ENCODE measurements at regions not wholly inside any gene's neighbourhood (a gene's known extent, or its start where the extent isn't known, plus 50 kb on each side); places are given as distances from the start of the nearest gene placed in this dataset.
"Not testable (repeated sequence)": the region's sequence is repeated elsewhere in the genome, so short reads cannot be mapped to it uniquely, and the experiment has no call there.

- no peak for DNase-seq (ENCODE audit: low read depth in 2 of 2)
Measured at GRCh38 chr10:28137907-28138880, 139.3 kb upstream of the ODAD2 start.

GRCh38 chr10:28135258-28135657 lies 136.4 kb upstream of the ODAD2 start:
- no peak for DNase-seq (ENCODE audit: low read depth in 2 of 2)

- no peak for DNase-seq (ENCODE audit: low read depth in 2 of 2)
Measured at GRCh38 chr10:28130267-28130666, 131.4 kb upstream of the ODAD2 start.

GRCh38 chr10:28127881-28128280 lies 129.0 kb upstream of the ODAD2 start:
- DNase-seq (ENCODE audit: low read depth in 2 of 2), result no peak

- DNase-seq (ENCODE audit: low read depth in 2 of 2), result no peak
Measured at GRCh38 chr10:28125701-28126100, 126.8 kb upstream of the ODAD2 start.

- DNase-seq (ENCODE audit: low read depth in 2 of 2), result no peak
Measured at GRCh38 chr10:28120795-28121194, 121.9 kb upstream of the ODAD2 start.

- no peak for DNase-seq (ENCODE audit: low read depth in 2 of 2)
Measured at GRCh38 chr10:28120043-28120749, 121.3 kb upstream of the ODAD2 start.

- DNase-seq (ENCODE audit: low read depth in 2 of 2), result no peak
Measured at GRCh38 chr10:28118985-28119628, 120.2 kb upstream of the ODAD2 start.

GRCh38 chr10:28113202-28113601 lies 114.3 kb upstream of the ODAD2 start:
- DNase-seq (ENCODE audit: low read depth in 2 of 2), result no peak

GRCh38 chr10:28111712-28112111 lies 112.8 kb upstream of the ODAD2 start:
- DNase-seq (ENCODE audit: low read depth in 2 of 2), result no peak

GRCh38 chr10:28105561-28105960 lies 106.7 kb upstream of the ODAD2 start:
- DNase-seq (ENCODE audit: low read depth in 2 of 2), result no peak

- no peak for DNase-seq (ENCODE audit: low read depth in 2 of 2)
Measured at GRCh38 chr10:28097633-28098032, 98.8 kb upstream of the ODAD2 start.

GRCh38 chr10:28095791-28096378 lies 97.0 kb upstream of the ODAD2 start:
- no peak for DNase-seq (ENCODE audit: low read depth in 2 of 2)

GRCh38 chr10:28094121-28094520 lies 95.2 kb upstream of the ODAD2 start:
- no peak for DNase-seq (ENCODE audit: low read depth in 2 of 2)

- no peak for DNase-seq (ENCODE audit: low read depth in 2 of 2)
Measured at GRCh38 chr10:28091913-28092312, 93.0 kb upstream of the ODAD2 start.

- no peak for DNase-seq (ENCODE audit: low read depth in 2 of 2)
Measured at GRCh38 chr10:28090506-28090905, 91.6 kb upstream of the ODAD2 start.

- DNase-seq (ENCODE audit: low read depth in 2 of 2), result no peak
Measured at GRCh38 chr10:28089467-28089866, 90.6 kb upstream of the ODAD2 start.

- no peak for DNase-seq (ENCODE audit: low read depth in 2 of 2)
Measured at GRCh38 chr10:28087661-28088351, 88.9 kb upstream of the ODAD2 start.

GRCh38 chr10:28085760-28086159 lies 86.9 kb upstream of the ODAD2 start:
- DNase-seq (ENCODE audit: low read depth in 2 of 2), result not testable (repeated sequence)

GRCh38 chr10:28082885-28083284 lies 84.0 kb upstream of the ODAD2 start:
- no peak for DNase-seq (ENCODE audit: low read depth in 2 of 2)

GRCh38 chr10:28082316-28082715 lies 83.4 kb upstream of the ODAD2 start:
- DNase-seq (ENCODE audit: low read depth in 2 of 2), result no peak

Measured in stimulated activated CD8-positive, alpha-beta memory T cell treated with anti-CD3 and anti-CD28 coated beads, Interleukin-2, amount 100 ng/mL, for 48 hours (primary cell).